CD14-positive monocyte (primary cell): ENCODE measurements at regions not wholly inside any gene's neighbourhood (a gene's known extent, or its start where the extent isn't known, plus 50 kb on each side); places are given as distances from the start of the nearest gene placed in this dataset.

ENCODE experiments used
- DNase-seq, 3 donors: peaks; one replicate each; pipeline ENCODE4 v3.0.0-alpha.2; 2011 to 2022
- H2AFZ ChIP-seq: 2 replicates; pipeline ENCODE4 v1.6.0; 2012; ENCODE audit warnings: mild to moderate bottlenecking, low read depth, low read length, inconsistent platforms; ENCODE audit not compliant: insufficient read depth, poor library complexity, severe bottlenecking
- H3K27ac ChIP-seq, 2 donors: 1 replicate in 1 of 2; 2 replicates in 1 of 2; pipeline ENCODE4 v1.5.1; 2012 to 2013; ENCODE audit warnings: low read length in 2 of 2, control low read depth in 1 of 2, inconsistent platforms in 1 of 2, low read depth in 1 of 2, mild to moderate bottlenecking in 1 of 2
- H3K27me3 ChIP-seq, 2 donors: one replicate each; pipeline versions ENCODE4 v1.6.0 to v1.6.1; 2011 to 2013; ENCODE audit warnings: low read length in 2 of 2; ENCODE audit not compliant: control insufficient read depth in 2 of 2, insufficient read depth in 2 of 2
- H3K36me3 ChIP-seq, 2 donors: replicated peaks in 1 of 2; 1 replicate in 1 of 2; 2 replicates in 1 of 2; pipeline versions ENCODE4 v1.5.1 to v1.6.1; 2012 to 2013; ENCODE audit warnings: low read length in 2 of 2, control low read depth in 1 of 2, inconsistent platforms in 1 of 2, mild to moderate bottlenecking in 1 of 2; ENCODE audit not compliant: insufficient read depth in 2 of 2, control insufficient read depth in 1 of 2
- H3K4me1 ChIP-seq, 2 donors: 1 replicate in 1 of 2; 2 replicates in 1 of 2; pipeline versions ENCODE4 v1.5.1 to v1.6.1; 2012 to 2013; ENCODE audit warnings: low read length in 2 of 2, control low read depth in 1 of 2, inconsistent platforms in 1 of 2, mild to moderate bottlenecking in 1 of 2, moderate library complexity in 1 of 2; ENCODE audit not compliant: insufficient read depth in 2 of 2, control insufficient read depth in 1 of 2
- H3K4me2 ChIP-seq: replicated peaks from 2 replicates; pipeline ENCODE3; 2012; ENCODE audit warnings: low read length, moderate library complexity, mild to moderate bottlenecking; ENCODE audit not compliant: poor library complexity, severe bottlenecking; ENCODE audit errors: extremely low read depth
- H3K4me3 ChIP-seq, 3 experiments: fragments of 200-600 bp in 1 of 3; sonication (generic) in 1 of 3; replicated peaks in 1 of 3; 1 replicate in 2 of 3; 2 replicates in 1 of 3; pipeline ENCODE4 v1.5.1; 2011 to 2013; ENCODE audit warnings: low read length in 3 of 3, mild to moderate bottlenecking in 3 of 3, control low read depth in 2 of 3, low read depth in 2 of 3, inconsistent platforms in 1 of 3, moderate library complexity in 1 of 3
- H3K79me2 ChIP-seq: 2 replicates; pipeline ENCODE4 v1.6.0; 2012; ENCODE audit warnings: mild to moderate bottlenecking, control low read depth, inconsistent platforms, low read length, moderate library complexity; ENCODE audit not compliant: insufficient read depth
- H3K9ac ChIP-seq: 2 replicates; pipeline ENCODE4 v1.6.0; 2017; ENCODE audit warnings: low read length, mild to moderate bottlenecking; ENCODE audit not compliant: insufficient read depth, poor library complexity, severe bottlenecking
- H3K9me3 ChIP-seq, 2 donors: replicated peaks in 1 of 2; 1 replicate in 1 of 2; 2 replicates in 1 of 2; pipeline versions ENCODE4 v1.5.1 to v1.6.1; 2012 to 2013; ENCODE audit warnings: low read length in 2 of 2, control low read depth in 1 of 2; ENCODE audit not compliant: control insufficient read depth in 1 of 2, insufficient read depth in 1 of 2
- H4K20me1 ChIP-seq: 2 replicates; pipeline ENCODE4 v1.6.0; 2012; ENCODE audit warnings: mild to moderate bottlenecking, low read length, control low read depth, moderate library complexity; ENCODE audit not compliant: insufficient read depth
- H3K27ac Mint-ChIP-seq, 7 donors: one replicate each; pipeline ENCODE4 v1.8.0; 2020; ENCODE audit warnings: mild to moderate bottlenecking in 7 of 7, mixed read lengths in 7 of 7, moderate library complexity in 6 of 7, inconsistent platforms in 2 of 7
- H3K27me3 Mint-ChIP-seq, 3 donors: one replicate each; pipeline ENCODE4 v1.8.0; 2021 to 2022; ENCODE audit warnings: low read depth in 3 of 3, mild to moderate bottlenecking in 3 of 3, mixed read lengths in 3 of 3, moderate library complexity in 3 of 3, inconsistent platforms in 1 of 3
- H3K36me3 Mint-ChIP-seq, 2 donors: one replicate each; pipeline ENCODE4 v1.8.0; 2020; ENCODE audit warnings: mixed read lengths in 2 of 2, inconsistent platforms in 1 of 2, mild to moderate bottlenecking in 1 of 2
- H3K4me1 Mint-ChIP-seq: one replicate; pipeline ENCODE4 v1.8.0; 2020; ENCODE audit warnings: mild to moderate bottlenecking, mixed read lengths
- H3K4me3 Mint-ChIP-seq, 2 donors: one replicate each; pipeline ENCODE4 v1.8.0; 2020; ENCODE audit warnings: mild to moderate bottlenecking in 2 of 2, mixed read lengths in 2 of 2, moderate library complexity in 1 of 2
- H3K9me3 Mint-ChIP-seq, 7 donors: one replicate each; pipeline ENCODE4 v1.8.0; 2020 to 2022; ENCODE audit warnings: mixed read lengths in 7 of 7, mild to moderate bottlenecking in 6 of 7, moderate library complexity in 6 of 7, inconsistent platforms in 2 of 7
- WGBS: methylation state at CpG from one replicate; pipeline ENCODE4 v1.1.5; 2013; ENCODE audit warnings: missing lambda C conversion rate; ENCODE audit not compliant: insufficient coverage; 5-methylcytosine and 5-hydroxymethylcytosine counted together
- intact Hi-C, 2 donors: fragments of 100-400 bp; cut with micrococcal nuclease; formaldehyde crosslinking; loops; one replicate each; pipeline versions ENCODE4 v1.15.0 to v1.15.1; 2023
- TF ChIP-seq, protein P1 (sequence below): fragments of 200-600 bp; IDR thresholded peaks from one replicate; pipeline ENCODE4 v1.8.0; 2022; ENCODE audit warnings: antibody characterized with exemption, mild to moderate bottlenecking

DNA sequence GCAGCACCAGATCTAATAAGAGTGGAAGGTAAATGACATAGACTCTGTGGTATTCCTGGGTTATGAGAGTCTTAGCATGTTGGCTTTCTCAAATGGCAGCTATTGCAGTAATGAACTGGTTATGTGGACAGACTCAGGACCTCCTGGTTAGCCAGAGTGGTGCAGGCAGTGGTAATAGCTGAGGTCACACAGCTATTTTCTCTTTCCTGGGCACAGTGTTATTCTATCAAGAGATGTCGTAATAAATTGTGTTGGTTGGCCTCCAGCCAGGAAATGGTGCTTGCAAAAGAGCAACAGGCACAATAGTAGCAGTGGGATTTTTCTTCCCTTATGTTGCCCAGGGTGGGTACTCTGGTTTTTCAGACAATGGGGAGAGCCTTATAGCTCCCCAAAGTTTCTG is 279.2 kb upstream of the FGF16 start:
- Histone ChIP-seq H2AFZ (no peak overlapping the region), H3K79me2 (no peaks in the 10 kb centered on the region), H4K20me1 (no peaks in the 10 kb centered on the region), H3K27me3 (no peaks in the 10 kb centered on the region), H3K4me1 (no peaks in the 10 kb centered on the region), H3K9ac (no peak overlapping the region), H3K27ac (no peak overlapping the region), H3K36me3 (no peaks in the 10 kb centered on the region), H3K9me3 (no peaks in the 10 kb centered on the region), H3K4me3 (no peak overlapping the region), H3K4me2 (no peak overlapping the region)
- Mint-ChIP-seq H3K27me3 (no peaks in the 10 kb centered on the region), H3K4me1 (peaks cover 10% of the 10 kb centered on the region), H3K27ac (peak overlapping the region in 1 of 7 donors; percentile 28), H3K4me3 (no peak overlapping the region), H3K9me3 (peaks cover 0 to 7% (median 2%) of the 10 kb centered on the region in 7 donors), H3K36me3 (no peaks in the 10 kb centered on the region)
- TF ChIP-seq, protein P1, sequence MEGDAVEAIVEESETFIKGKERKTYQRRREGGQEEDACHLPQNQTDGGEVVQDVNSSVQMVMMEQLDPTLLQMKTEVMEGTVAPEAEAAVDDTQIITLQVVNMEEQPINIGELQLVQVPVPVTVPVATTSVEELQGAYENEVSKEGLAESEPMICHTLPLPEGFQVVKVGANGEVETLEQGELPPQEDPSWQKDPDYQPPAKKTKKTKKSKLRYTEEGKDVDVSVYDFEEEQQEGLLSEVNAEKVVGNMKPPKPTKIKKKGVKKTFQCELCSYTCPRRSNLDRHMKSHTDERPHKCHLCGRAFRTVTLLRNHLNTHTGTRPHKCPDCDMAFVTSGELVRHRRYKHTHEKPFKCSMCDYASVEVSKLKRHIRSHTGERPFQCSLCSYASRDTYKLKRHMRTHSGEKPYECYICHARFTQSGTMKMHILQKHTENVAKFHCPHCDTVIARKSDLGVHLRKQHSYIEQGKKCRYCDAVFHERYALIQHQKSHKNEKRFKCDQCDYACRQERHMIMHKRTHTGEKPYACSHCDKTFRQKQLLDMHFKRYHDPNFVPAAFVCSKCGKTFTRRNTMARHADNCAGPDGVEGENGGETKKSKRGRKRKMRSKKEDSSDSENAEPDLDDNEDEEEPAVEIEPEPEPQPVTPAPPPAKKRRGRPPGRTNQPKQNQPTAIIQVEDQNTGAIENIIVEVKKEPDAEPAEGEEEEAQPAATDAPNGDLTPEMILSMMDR = no peak
- WGBS = 20% methylated on average over 1 of the region's 1 CpG
- intact Hi-C loops = no loop called here
- DNase-seq = no peak

DNA sequence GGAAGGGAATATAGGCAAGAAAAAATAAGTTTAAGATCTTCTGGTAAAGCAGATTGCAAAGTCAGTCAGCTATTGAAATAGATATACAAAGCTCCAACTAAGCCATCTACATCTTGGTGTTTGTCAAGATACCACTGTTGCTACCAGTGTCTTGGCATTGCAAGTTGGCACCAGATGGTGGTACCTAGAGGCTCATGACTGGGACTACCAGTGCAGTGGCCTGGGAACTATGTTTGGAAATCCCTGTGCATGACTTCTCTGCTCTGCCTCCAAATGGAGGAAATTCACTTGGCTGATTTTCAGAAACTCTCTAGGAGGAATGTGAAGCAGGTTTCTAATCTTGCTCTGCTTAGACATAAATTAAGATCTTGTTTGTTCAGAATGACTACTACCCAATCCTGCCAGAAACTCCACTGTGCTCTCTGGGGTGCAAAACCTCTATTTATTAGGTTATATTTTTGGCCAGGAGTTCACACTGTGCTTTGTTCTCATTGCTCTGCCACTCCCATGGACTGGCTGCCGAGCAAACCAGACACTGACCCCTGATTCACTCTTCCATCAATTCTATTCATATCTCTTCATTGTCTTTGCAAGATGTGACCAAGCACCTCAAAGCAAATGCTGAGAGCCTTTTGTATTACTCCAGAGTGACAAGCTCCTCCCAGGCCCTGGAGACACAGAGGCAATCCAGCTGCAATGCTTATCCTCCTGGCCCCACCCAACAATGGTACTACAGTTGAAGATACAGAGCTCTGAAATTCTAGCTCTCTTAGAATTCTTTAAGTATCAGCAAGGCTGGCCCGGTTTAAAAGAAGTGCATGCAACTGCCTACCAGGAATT is 272.3 kb upstream of the FGF16 start:
- H3K4me3 Mint-ChIP-seq = no peak overlapping the region
- H3K79me2 ChIP-seq = no peaks in the 10 kb centered on the region
- no peaks in the 10 kb centered on the region for H3K9me3 ChIP-seq
- intact Hi-C loops = no loop called here
- H3K9ac ChIP-seq = no peak overlapping the region
- H3K9me3 Mint-ChIP-seq = peaks cover 0 to 8% (median 5%) of the 10 kb centered on the region in 7 donors
- no peak overlapping the region for H3K4me2 ChIP-seq
- H3K4me1 ChIP-seq = no peaks in the 10 kb centered on the region
- H3K4me1 Mint-ChIP-seq = peaks cover 3% of the 10 kb centered on the region
- DNase-seq = no peak
- TF ChIP-seq, protein P1 = no peak
- no peak overlapping the region for H3K27ac Mint-ChIP-seq
- no peak overlapping the region for H3K27ac ChIP-seq
- H4K20me1 ChIP-seq = no peaks in the 10 kb centered on the region
- no peak overlapping the region for H3K4me3 ChIP-seq
- H2AFZ ChIP-seq = no peak overlapping the region
- H3K36me3 Mint-ChIP-seq = no peaks in the 10 kb centered on the region
- H3K27me3 ChIP-seq = no peaks in the 10 kb centered on the region
- no peaks in the 10 kb centered on the region for H3K27me3 Mint-ChIP-seq
- no peaks in the 10 kb centered on the region for H3K36me3 ChIP-seq
- no CpG with 5 or more reads among the region's 2 CpGs for WGBS
